ENCODE measurements at regions not wholly inside any gene's neighbourhood (a gene's known extent, or its start where the extent isn't known, plus 50 kb on each side); places are given as distances from the start of the nearest gene placed in this dataset.

DNA sequence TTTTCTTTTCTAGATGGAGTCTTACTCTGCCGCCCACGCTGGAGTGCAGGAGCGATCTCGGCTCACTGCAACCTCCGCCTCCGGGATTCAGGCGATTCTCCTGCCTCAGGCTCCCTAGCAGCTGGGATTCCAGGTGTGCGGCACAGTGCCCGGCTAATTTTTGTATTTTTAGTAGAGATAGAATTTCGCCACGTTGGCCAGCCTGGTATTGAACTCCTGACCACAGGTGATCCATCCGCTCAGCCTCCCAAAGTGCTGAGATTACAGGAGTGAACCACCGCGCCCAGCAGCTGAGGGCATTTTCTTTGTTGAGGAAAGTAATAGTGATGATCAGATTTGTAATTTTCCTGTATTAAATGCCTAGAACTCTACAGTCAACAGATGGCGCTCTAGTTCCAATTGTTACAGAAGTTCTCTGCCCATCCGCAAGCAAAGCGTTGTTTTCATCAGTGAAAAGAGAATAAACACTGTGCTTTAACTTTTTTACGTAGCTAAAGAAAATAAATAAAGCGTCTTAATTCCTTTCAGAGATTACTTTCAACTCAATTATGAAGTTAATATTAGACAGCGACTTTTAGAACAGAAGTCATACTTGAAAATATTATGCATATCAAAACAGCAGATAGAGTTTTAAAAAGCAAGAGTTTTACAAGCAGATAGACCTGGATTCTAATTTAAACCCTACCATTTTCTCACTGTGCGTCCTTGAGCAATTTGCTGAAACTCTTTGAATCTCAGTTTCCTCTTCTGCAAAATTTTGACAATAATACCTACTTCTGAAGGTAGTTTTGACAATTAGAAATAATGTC lies 335.1 kb downstream of the DUSP6 start:
- H3K4me3 ChIP-seq: no peak overlapping the region
- no peaks in the 10 kb centered on the region for H3K36me3 ChIP-seq
- H3K27me3 ChIP-seq: no peaks in the 10 kb centered on the region
- no peak overlapping the region for H3K4me2 ChIP-seq
- no peak for TF ChIP-seq Cebpa-rat (IDR thresholded peaks at IDR 0.05)
- no peak overlapping the region for H3K9ac ChIP-seq
- no peaks in the 10 kb centered on the region for H4K20me1 ChIP-seq
- H3K4me1 ChIP-seq: no peaks in the 10 kb centered on the region
- H3K27ac ChIP-seq: no peak overlapping the region
- no peaks in the 10 kb centered on the region for H3K9me3 ChIP-seq

DNA sequence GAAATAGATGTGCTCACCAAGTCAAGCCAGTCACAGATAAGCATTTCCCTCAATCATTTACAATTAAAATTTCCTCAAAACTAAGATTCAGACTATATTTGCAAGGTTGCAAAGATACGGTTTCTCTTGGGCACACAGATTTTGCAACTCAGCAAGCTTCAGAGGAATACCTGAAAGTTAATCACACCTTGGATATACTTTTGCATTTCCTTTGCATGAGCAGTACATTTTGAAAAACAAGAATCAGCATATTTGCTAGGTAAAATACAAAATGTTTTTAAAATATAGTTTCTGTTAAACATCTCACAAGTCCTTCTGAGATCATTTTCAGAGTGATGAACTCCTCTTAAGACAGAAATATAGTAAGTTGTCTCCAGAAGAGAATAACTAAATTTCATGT lies 336.9 kb downstream of the DUSP6 start:
- H3K27me3 ChIP-seq: no peaks in the 10 kb centered on the region
- no peaks in the 10 kb centered on the region for H4K20me1 ChIP-seq
- H3K36me3 ChIP-seq: no peaks in the 10 kb centered on the region
- H3K27ac ChIP-seq: no peak overlapping the region
- no peak overlapping the region for H3K4me3 ChIP-seq
- H3K9ac ChIP-seq: no peak overlapping the region
- no peak overlapping the region for H3K4me2 ChIP-seq
- H3K9me3 ChIP-seq: no peaks in the 10 kb centered on the region
- no peak for TF ChIP-seq Cebpa-rat (IDR thresholded peaks at IDR 0.05)
- no peaks in the 10 kb centered on the region for H3K4me1 ChIP-seq

DNA sequence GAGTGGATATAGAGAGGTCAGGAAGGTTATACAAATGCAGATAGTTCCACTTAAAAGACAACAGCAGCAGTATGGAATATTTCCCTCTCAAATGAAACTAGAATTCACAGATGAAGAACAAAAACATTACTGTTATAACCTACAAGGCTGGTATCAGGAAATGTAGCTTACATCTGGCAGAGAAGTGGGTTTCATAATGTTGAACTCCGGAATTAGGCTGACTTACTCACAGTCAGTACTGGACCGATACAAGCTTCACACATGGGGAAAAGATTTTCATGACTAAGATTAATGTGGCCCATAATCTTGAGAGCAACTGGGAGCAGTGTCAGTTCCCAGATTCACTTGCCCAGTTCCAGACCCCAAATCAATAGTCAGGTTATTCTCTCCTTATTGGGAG lies 353.9 kb downstream of the DUSP6 start:
- H3K4me3 ChIP-seq: no peak overlapping the region

DNA sequence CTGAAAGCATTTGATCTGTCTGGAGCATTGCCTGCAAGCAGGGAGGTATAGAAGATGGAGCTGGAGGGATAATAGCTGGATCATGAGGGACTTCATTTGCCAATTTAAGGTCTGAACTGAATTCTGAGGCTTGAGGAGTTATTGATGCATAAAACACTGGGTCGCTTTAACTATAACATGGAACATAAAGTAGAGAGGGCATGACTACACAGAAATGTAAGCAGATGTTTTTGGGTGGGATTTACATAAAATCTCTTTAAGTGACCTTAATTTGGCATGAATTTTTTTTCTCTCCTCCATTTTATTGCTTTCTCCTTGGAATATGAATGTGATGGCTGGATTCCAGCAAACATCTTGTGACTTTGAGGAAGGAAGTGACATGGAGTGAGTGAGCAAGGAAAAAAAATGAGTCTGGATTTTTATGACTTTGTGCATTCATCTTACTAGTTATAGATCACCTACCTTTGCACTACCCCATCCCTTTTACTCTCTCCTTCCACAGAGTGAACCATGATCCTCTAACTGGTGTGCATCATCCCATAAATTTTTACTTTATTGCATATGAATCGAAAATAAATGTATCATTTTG lies 356.0 kb downstream of the DUSP6 start:
- no peaks in the 10 kb centered on the region for H4K20me1 ChIP-seq
- H3K4me1 ChIP-seq: no peaks in the 10 kb centered on the region
- H3K9me3 ChIP-seq: no peaks in the 10 kb centered on the region
- no peaks in the 10 kb centered on the region for H3K27me3 ChIP-seq
- H3K9ac ChIP-seq: no peak overlapping the region
- no peak overlapping the region for H3K27ac ChIP-seq
- no peak for TF ChIP-seq Cebpa-rat (IDR thresholded peaks at IDR 0.05)
- no peak overlapping the region for H3K4me2 ChIP-seq
- no peaks in the 10 kb centered on the region for H3K36me3 ChIP-seq
- no peak overlapping the region for H3K4me3 ChIP-seq

More for the DNA sequence above, 353.9 kb downstream of the DUSP6 start:
- no peak overlapping the region for H3K4me2 ChIP-seq
- no peak for TF ChIP-seq Cebpa-rat (IDR thresholded peaks at IDR 0.05)
- H3K36me3 ChIP-seq: no peaks in the 10 kb centered on the region
- no peak overlapping the region for H3K9ac ChIP-seq
- H4K20me1 ChIP-seq: no peaks in the 10 kb centered on the region
- H3K9me3 ChIP-seq: no peaks in the 10 kb centered on the region
- H3K27ac ChIP-seq: no peak overlapping the region
- no peaks in the 10 kb centered on the region for H3K27me3 ChIP-seq
- no peaks in the 10 kb centered on the region for H3K4me1 ChIP-seq

DNA sequence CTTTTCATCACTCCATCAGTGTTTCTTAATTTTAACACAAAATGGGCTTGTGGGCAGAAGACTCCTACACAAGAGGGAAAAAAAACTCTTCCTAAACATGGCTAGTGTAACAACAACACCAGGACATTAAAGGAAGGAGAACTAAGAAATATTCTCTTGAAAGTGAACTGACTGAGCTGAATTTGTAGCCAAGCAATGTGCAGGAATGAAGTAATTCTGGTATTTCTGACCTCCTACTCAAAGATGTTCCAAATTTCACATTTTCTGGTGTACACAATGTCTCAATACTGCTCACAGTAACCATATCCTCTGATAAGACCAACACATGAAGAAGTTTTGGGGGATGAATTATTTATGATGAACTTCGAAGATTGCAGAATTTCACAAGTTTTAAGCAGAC lies 357.3 kb downstream of the DUSP6 start:
- Histone ChIP-seq H3K9me3 (no peaks in the 10 kb centered on the region), H3K27me3 (no peaks in the 10 kb centered on the region), H3K4me3 (no peak overlapping the region), H3K4me1 (no peaks in the 10 kb centered on the region), H3K36me3 (no peaks in the 10 kb centered on the region), H3K9ac (no peak overlapping the region), H3K4me2 (no peak overlapping the region), H3K27ac (no peak overlapping the region), H4K20me1 (no peaks in the 10 kb centered on the region)
- no peak for TF ChIP-seq Cebpa-rat (IDR thresholded peaks at IDR 0.05)

DNA sequence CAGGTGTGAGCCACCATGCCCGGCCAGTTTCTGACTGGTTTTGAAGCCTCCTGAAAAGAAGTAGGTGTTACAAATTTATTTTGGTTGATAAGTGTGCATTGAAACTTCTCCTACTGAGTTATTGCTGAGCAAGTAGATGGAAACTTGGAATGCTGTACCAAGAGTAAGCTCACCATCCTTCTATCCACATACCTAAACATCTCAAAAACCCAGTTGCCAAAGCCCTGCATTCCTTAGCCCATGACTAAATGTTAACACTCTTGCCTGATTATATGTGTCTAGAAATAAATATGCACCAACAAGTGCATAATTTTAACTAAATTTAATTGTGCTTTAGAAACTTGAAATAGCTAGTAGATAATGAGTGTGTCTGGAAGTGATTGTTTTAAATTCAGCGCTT lies 357.8 kb downstream of the DUSP6 start:
- H3K4me1 ChIP-seq: no peaks in the 10 kb centered on the region
- no peaks in the 10 kb centered on the region for H4K20me1 ChIP-seq
- H3K36me3 ChIP-seq: no peaks in the 10 kb centered on the region
- no peak overlapping the region for H3K9ac ChIP-seq
- no peak overlapping the region for H3K4me3 ChIP-seq
- H3K9me3 ChIP-seq: no peaks in the 10 kb centered on the region
- no peak overlapping the region for H3K4me2 ChIP-seq
- TF ChIP-seq Cebpa-rat (IDR thresholded peaks at IDR 0.05): no peak
- no peak overlapping the region for H3K27ac ChIP-seq
- no peaks in the 10 kb centered on the region for H3K27me3 ChIP-seq

DNA sequence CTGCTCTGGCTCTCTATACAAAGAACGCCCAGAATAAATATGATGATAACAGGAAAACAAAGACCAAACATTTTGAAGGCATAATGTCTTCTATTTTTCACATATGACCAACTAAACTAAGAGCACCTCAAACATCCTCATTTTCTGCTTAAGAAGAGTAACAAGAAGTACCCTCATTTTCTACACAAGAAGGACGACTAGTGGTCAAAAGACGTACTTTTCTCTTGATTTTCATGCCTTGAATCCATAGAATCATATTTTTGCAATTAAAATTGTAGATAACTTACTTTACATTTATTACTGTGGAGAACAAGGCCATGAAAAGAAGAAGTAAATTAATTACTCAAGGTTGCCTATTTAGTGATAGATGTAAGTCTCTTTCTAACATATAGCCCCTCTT lies 358.6 kb downstream of the DUSP6 start:
- no peak overlapping the region for H3K27ac ChIP-seq
- no peak overlapping the region for H3K9ac ChIP-seq
- H4K20me1 ChIP-seq: no peaks in the 10 kb centered on the region
- no peaks in the 10 kb centered on the region for H3K36me3 ChIP-seq
- H3K4me3 ChIP-seq: no peak overlapping the region
- no peak for TF ChIP-seq Cebpa-rat (IDR thresholded peaks at IDR 0.05)
- H3K4me1 ChIP-seq: no peaks in the 10 kb centered on the region
- H3K9me3 ChIP-seq: no peaks in the 10 kb centered on the region
- no peak overlapping the region for H3K4me2 ChIP-seq
- H3K27me3 ChIP-seq: no peaks in the 10 kb centered on the region

DNA sequence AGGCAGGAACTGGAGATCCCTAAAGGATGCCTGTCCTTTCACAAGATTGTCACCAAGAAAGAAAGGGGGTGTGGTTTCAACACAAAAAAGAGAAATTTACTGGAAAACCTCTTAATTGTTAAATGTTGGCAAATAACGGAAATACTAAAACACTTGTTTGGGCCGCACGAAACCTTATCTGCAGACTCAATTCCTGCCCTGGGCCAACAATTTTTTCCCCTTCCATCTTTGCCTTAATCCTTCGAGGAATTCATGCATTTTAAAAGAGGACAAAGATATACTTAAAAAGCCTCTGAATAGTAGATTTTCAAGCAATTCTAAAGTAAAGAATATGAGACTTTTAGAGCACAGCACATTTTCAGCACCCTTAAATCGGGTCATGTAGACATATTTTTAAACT lies 366.2 kb downstream of the DUSP6 start:
- no peak for TF ChIP-seq Cebpa-rat (IDR thresholded peaks at IDR 0.05)
- Histone ChIP-seq H3K27me3 (no peaks in the 10 kb centered on the region), H3K36me3 (no peaks in the 10 kb centered on the region), H3K4me3 (no peak overlapping the region), H3K9me3 (no peaks in the 10 kb centered on the region), H4K20me1 (no peaks in the 10 kb centered on the region), H3K4me2 (no peak overlapping the region), H3K27ac (no peak overlapping the region), H3K9ac (no peak overlapping the region), H3K4me1 (no peaks in the 10 kb centered on the region)

DNA sequence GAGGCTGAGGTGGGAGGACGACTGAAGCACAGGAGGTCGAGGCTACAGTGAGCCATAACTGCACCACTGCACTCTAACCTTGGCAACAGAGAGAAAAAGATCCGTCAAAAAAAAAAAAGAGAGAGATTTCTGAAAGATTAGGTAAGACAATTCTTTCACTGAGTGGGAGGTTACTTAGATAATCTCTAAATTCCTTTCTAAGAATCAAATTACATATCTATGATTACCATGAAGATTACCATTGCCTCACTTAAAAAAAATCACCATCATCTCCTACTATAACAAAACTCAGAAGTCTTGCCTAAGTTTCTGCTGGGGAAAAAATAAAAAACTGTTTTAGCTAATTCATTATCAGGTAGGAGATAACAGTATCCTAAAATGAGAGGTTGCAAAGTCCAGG lies 366.7 kb downstream of the DUSP6 start:
- no peak overlapping the region for H3K27ac ChIP-seq
- no peak for TF ChIP-seq Cebpa-rat (IDR thresholded peaks at IDR 0.05)

DNA sequence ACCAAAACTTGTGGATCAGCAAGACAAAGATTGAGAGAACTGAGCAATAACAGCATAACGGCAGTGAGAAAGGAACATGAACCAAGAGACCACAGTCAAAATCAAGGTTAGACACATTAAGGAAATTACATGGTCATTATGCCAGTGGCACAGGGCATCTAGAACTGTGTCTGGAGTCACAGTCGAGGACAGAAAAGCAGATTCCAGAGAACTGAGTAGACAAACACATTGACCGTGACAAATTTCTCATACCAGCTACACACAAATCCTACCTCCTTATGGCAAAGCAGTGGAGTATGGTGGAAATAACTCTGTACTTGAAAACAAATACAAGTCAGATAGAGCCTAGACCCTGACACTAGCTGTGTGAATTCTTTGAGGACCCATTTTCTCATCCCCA lies 367.3 kb downstream of the DUSP6 start:
- Histone ChIP-seq H3K4me3 (no peak overlapping the region), H3K36me3 (no peaks in the 10 kb centered on the region), H4K20me1 (no peaks in the 10 kb centered on the region), H3K4me2 (no peak overlapping the region), H3K4me1 (no peaks in the 10 kb centered on the region), H3K9me3 (no peaks in the 10 kb centered on the region), H3K27ac (no peak overlapping the region), H3K9ac (no peak overlapping the region), H3K27me3 (no peaks in the 10 kb centered on the region)
- TF ChIP-seq Cebpa-rat (IDR thresholded peaks at IDR 0.05): no peak

More for the DNA sequence above, 366.7 kb downstream of the DUSP6 start:
- no peak overlapping the region for H3K9ac ChIP-seq
- no peaks in the 10 kb centered on the region for H3K36me3 ChIP-seq
- no peaks in the 10 kb centered on the region for H3K4me1 ChIP-seq
- H4K20me1 ChIP-seq: no peaks in the 10 kb centered on the region
- H3K9me3 ChIP-seq: no peaks in the 10 kb centered on the region
- no peak overlapping the region for H3K4me2 ChIP-seq
- no peak overlapping the region for H3K4me3 ChIP-seq
- no peaks in the 10 kb centered on the region for H3K27me3 ChIP-seq

Measured in BLaER1 (cell line).